Keratinocyte (primary cell): ENCODE measurements at regions not wholly inside any gene's neighbourhood (a gene's known extent, or its start where the extent isn't known, plus 50 kb on each side); places are given as distances from the start of the nearest gene placed in this dataset.
"Not testable (repeated sequence)": the region's sequence is repeated elsewhere in the genome, so short reads cannot be mapped to it uniquely, and the experiment has no call there.

Experiments used
- DNase-seq: peaks from one replicate; pipeline ENCODE4 v3.0.0-alpha.2; 2011; ENCODE audit warnings: low read depth, missing footprints, low spot score
- FAIRE-seq: peaks from 2 replicates; lab custom pipeline; 2011; peaks lifted over from hg19 to GRCh38; lab: Jason Lieb, UNC
- H2AFZ ChIP-seq: 2 replicates; pipeline ENCODE4 v1.6.0; 2012; ENCODE audit warnings: low read length, control low read depth, inconsistent platforms; ENCODE audit not compliant: control insufficient read depth
- H3K27ac ChIP-seq: 2 replicates; pipeline ENCODE4 v1.5.1; 2011; ENCODE audit warnings: low read length; ENCODE audit not compliant: control insufficient read depth, insufficient read depth
- H3K27me3 ChIP-seq: 3 replicates; pipeline ENCODE4 v1.6.0; 2011; ENCODE audit warnings: low read length; ENCODE audit not compliant: control insufficient read depth, insufficient read depth; ENCODE audit errors: extremely low read depth
- H3K36me3 ChIP-seq, 2 experiments: 2 replicates in 1 of 2; 3 replicates in 1 of 2; pipeline ENCODE4 v1.5.1; 2011; ENCODE audit warnings: low read length in 2 of 2, mild to moderate bottlenecking in 1 of 2; ENCODE audit not compliant: control insufficient read depth in 2 of 2, insufficient read depth in 2 of 2; ENCODE audit errors: extremely low read depth in 1 of 2
- H3K4me1 ChIP-seq: 3 replicates; pipeline ENCODE4 v1.5.1; 2011; ENCODE audit warnings: low read length; ENCODE audit not compliant: control insufficient read depth, insufficient read depth; ENCODE audit errors: extremely low read depth
- H3K4me2 ChIP-seq: 3 replicates; pipeline ENCODE4 v1.6.0; 2011; ENCODE audit warnings: low read depth, low read length; ENCODE audit not compliant: control insufficient read depth, insufficient read depth; ENCODE audit errors: extremely low read depth
- H3K4me3 ChIP-seq, 3 experiments: fragments of 200-600 bp in 1 of 3; sonication (generic) in 1 of 3; 2 replicates in 2 of 3; 3 replicates in 1 of 3; pipeline ENCODE4 v1.5.1; 2011 to 2016; ENCODE audit warnings: low read length in 3 of 3, mild to moderate bottlenecking in 3 of 3, control low read depth in 2 of 3, inconsistent platforms in 1 of 3, low read depth in 1 of 3, mixed read lengths in 1 of 3, mixed run types in 1 of 3, moderate library complexity in 1 of 3; ENCODE audit not compliant: control insufficient read depth in 2 of 3, insufficient read depth in 2 of 3; ENCODE audit errors: extremely low read depth in 1 of 3
- H3K79me2 ChIP-seq: 2 replicates; pipeline ENCODE4 v1.6.0; 2012; ENCODE audit warnings: low read length; ENCODE audit not compliant: control insufficient read depth, insufficient read depth
- H3K9ac ChIP-seq: 3 replicates; pipeline ENCODE4 v1.6.0; 2011; ENCODE audit warnings: low read length; ENCODE audit not compliant: control insufficient read depth, insufficient read depth; ENCODE audit errors: extremely low read depth
- H3K9me1 ChIP-seq: 3 replicates; pipeline ENCODE4 v1.6.0; 2011; ENCODE audit warnings: low read length; ENCODE audit not compliant: control insufficient read depth, insufficient read depth; ENCODE audit errors: extremely low read depth
- H3K9me3 ChIP-seq: 2 replicates; pipeline ENCODE4 v1.5.1; 2012; ENCODE audit warnings: low read depth, low read length; ENCODE audit not compliant: control insufficient read depth
- H4K20me1 ChIP-seq: 3 replicates; pipeline ENCODE4 v1.6.0; 2011; ENCODE audit warnings: low read length; ENCODE audit not compliant: control insufficient read depth, insufficient read depth; ENCODE audit errors: extremely low read depth
- dilution Hi-C: fragments of 300-500 bp; cut with MboI; formaldehyde crosslinking; loops from one replicate; pipeline ENCODE4 v1.7.0; 2020; ENCODE audit warnings: low sequenced_read_pairs; ENCODE audit not compliant: extremely low pct_ligation_motif_present

DNA sequence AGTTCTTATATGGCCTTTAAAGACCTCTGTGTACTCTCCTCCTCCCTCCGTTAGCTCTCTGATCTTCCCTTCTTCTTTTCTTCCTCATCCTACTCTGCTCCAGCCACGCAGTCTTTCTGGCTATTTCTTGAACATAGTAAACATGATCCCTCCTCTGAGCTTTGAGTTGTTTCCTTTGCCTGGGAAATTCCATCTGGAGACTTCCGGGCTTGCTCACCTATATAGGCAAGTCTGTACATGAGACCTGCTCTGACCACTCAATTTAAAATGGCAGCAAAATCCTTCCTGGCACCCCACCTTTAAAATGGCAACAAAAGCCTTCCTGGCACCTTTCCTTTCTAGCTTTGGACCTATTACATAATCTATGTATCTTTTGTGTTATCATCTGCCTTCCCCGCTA is 517.6 kb downstream of the TTLL7 start:
- H3K4me1 ChIP-seq, H3K4me3 ChIP-seq, H3K27me3 ChIP-seq, H3K9me1 ChIP-seq, dilution Hi-C loops, H3K9me3 ChIP-seq, H3K36me3 ChIP-seq, H4K20me1 ChIP-seq, H3K9ac ChIP-seq, H3K4me2 ChIP-seq, H3K79me2 ChIP-seq, DNase-seq, H3K27ac ChIP-seq: not testable (repeated sequence)
- H2AFZ ChIP-seq, result peak overlapping the region; percentile 43
- FAIRE-seq, result peak; percentile 98

GRCh38 chr1:83479591-83480239 is 519.2 kb downstream of the TTLL7 start:
- H3K27me3 ChIP-seq, H3K27ac ChIP-seq, H3K36me3 ChIP-seq, H3K79me2 ChIP-seq, H3K9ac ChIP-seq, H3K4me3 ChIP-seq, DNase-seq, H2AFZ ChIP-seq, H3K9me3 ChIP-seq, H3K4me2 ChIP-seq, H3K9me1 ChIP-seq, H3K4me1 ChIP-seq, dilution Hi-C loops, H4K20me1 ChIP-seq: not testable (repeated sequence)
- FAIRE-seq, result peak; percentile 77

GRCh38 chr1:83478127-83478526 is 520.8 kb downstream of the TTLL7 start:
- H3K27ac ChIP-seq, H3K79me2 ChIP-seq, H3K4me3 ChIP-seq, H3K27me3 ChIP-seq, H3K9ac ChIP-seq, H3K4me2 ChIP-seq, H4K20me1 ChIP-seq, dilution Hi-C loops, H3K4me1 ChIP-seq, H3K9me3 ChIP-seq, H3K36me3 ChIP-seq, H3K9me1 ChIP-seq, H2AFZ ChIP-seq, DNase-seq: not testable (repeated sequence)
- peak; percentile 13 for FAIRE-seq

GRCh38 chr1:83476518-83476917 is 522.4 kb downstream of the TTLL7 start:
- H3K27ac ChIP-seq, H3K9ac ChIP-seq, H3K27me3 ChIP-seq, DNase-seq, H3K4me3 ChIP-seq, H3K36me3 ChIP-seq, H3K9me3 ChIP-seq, H2AFZ ChIP-seq, H3K9me1 ChIP-seq, H3K4me2 ChIP-seq, H4K20me1 ChIP-seq, H3K79me2 ChIP-seq, FAIRE-seq, dilution Hi-C loops, H3K4me1 ChIP-seq: not testable (repeated sequence)

DNA sequence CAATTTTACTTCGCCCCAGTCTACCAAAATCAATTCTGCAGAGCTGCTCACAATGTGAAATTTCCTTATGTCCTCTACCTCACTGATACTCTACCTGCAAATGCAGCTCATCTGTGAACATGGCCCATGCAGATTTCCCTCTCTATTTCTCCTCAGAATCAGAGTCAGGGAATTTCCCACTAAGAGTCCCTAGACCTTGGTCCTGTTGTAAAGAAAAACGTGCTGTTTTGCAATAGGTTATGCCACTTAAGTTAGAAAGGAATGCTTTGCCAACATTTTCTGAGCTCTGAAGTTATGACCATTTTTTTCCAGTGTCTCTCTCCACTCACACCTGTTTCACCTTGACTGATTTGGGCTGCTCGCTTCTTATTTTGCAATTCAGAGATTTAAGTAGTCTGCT is 524.0 kb downstream of the TTLL7 start:
- FAIRE-seq, H3K4me1 ChIP-seq, dilution Hi-C loops, H3K36me3 ChIP-seq, H3K27ac ChIP-seq, H3K4me2 ChIP-seq, H3K9me3 ChIP-seq, H3K9me1 ChIP-seq, H4K20me1 ChIP-seq, H3K4me3 ChIP-seq, H3K27me3 ChIP-seq, DNase-seq, H2AFZ ChIP-seq, H3K79me2 ChIP-seq, H3K9ac ChIP-seq: not testable (repeated sequence)
